ENCODE measurements at regions not wholly inside any gene's neighbourhood (a gene's known extent, or its start where the extent isn't known, plus 50 kb on each side); places are given as distances from the start of the nearest gene placed in this dataset.

GRCh38 chr12:69055280-69055679 lies 122.3 kb upstream of the CPM start:
- Histone ChIP-seq H3K36me3 (ENCODE audit: insufficient read depth, low read length) (no peaks in the 10 kb centered on the region), H3K27ac (ENCODE audit: low read length) (no peak overlapping the region), H3K9me2 (ENCODE audit: insufficient read depth, low read length) (no peaks in the 10 kb centered on the region), H4K20me1 (ENCODE audit: insufficient read depth) (no peaks in the 10 kb centered on the region), H3K4me3 (ENCODE audit: low read length) (no peak overlapping the region), H3K27me3 (ENCODE audit: insufficient read depth, low read depth, low read length) (no peaks in the 10 kb centered on the region), H3K9me3 (ENCODE audit: low read length) (no peaks in the 10 kb centered on the region), H3K4me2 (ENCODE audit: low read length) (no peak overlapping the region), H3K9ac (ENCODE audit: low read length) (no peak overlapping the region), H3K79me2 (replicated peaks; ENCODE audit: insufficient read depth, low read length) (no peaks in the 10 kb centered on the region), H2AFZ (ENCODE audit: low read depth, low read length) (no peak overlapping the region), H3F3A (ENCODE audit: insufficient read depth, low read length, poor library complexity, severe bottlenecking) (no peaks in the 10 kb centered on the region)
- TF ChIP-seq TAF1 (IDR thresholded peaks at IDR 0.05; ENCODE audit: low read depth) = no peak
- TF ChIP-seq REST (IDR thresholded peaks at IDR 0.05; ENCODE audit: borderline replicate concordance) = no peak
- no peak for TF ChIP-seq SMC3 (conservative IDR thresholded peaks at IDR 0.05; ENCODE audit: poor library complexity)
- TF ChIP-seq RAD21 (conservative IDR thresholded peaks at IDR 0.05) = no peak
- no peak for TF ChIP-seq MXI1 (conservative IDR thresholded peaks at IDR 0.05; ENCODE audit: poor library complexity, severe bottlenecking)
- TF ChIP-seq EZH2 (IDR thresholded peaks at IDR 0.05; ENCODE audit: borderline replicate concordance, insufficient read depth, low read length, poor library complexity, severe bottlenecking) = no peak
- TF ChIP-seq POLR2AphosphoS5 (IDR thresholded peaks at IDR 0.05) = no peak
- TF ChIP-seq EP300 (conservative IDR thresholded peaks at IDR 0.05; ENCODE audit: poor library complexity, severe bottlenecking) = no peak
- TF ChIP-seq CTCF (IDR thresholded peaks at IDR 0.05; ENCODE audit: poor library complexity, severe bottlenecking) = no peak

- Histone ChIP-seq H3K9ac (ENCODE audit: low read length) (no peak overlapping the region), H3K9me3 (ENCODE audit: low read length) (no peaks in the 10 kb centered on the region), H3K36me3 (ENCODE audit: insufficient read depth, low read length) (no peaks in the 10 kb centered on the region), H3K9me2 (ENCODE audit: insufficient read depth, low read length) (no peaks in the 10 kb centered on the region), H3K4me3 (ENCODE audit: low read length) (no peak overlapping the region), H3F3A (ENCODE audit: insufficient read depth, low read length, poor library complexity, severe bottlenecking) (no peaks in the 10 kb centered on the region), H3K79me2 (replicated peaks; ENCODE audit: insufficient read depth, low read length) (no peaks in the 10 kb centered on the region), H3K27ac (ENCODE audit: low read length) (no peak overlapping the region), H2AFZ (ENCODE audit: low read depth, low read length) (no peak overlapping the region), H3K4me2 (ENCODE audit: low read length) (no peak overlapping the region), H3K27me3 (ENCODE audit: insufficient read depth, low read depth, low read length) (no peaks in the 10 kb centered on the region), H4K20me1 (ENCODE audit: insufficient read depth) (no peaks in the 10 kb centered on the region)
- TF ChIP-seq REST (IDR thresholded peaks at IDR 0.05; ENCODE audit: borderline replicate concordance) (no peak), RAD21 (conservative IDR thresholded peaks at IDR 0.05) (no peak)
Observed at GRCh38 chr12:69055706-69056105, 122.7 kb upstream of the CPM start.

Data from neural cell (in vitro differentiated cells).